ENCODE measurements at regions not wholly inside any gene's neighbourhood (a gene's known extent, or its start where the extent isn't known, plus 50 kb on each side); places are given as distances from the start of the nearest gene placed in this dataset.

GRCh38 chr2:128541448-128541847, 222.8 kb upstream of the HS6ST1 start:
- DNase-seq (ENCODE audit: low read depth in 6 of 9, low spot score in 9 of 9): no peak
- no peaks in the 10 kb centered on the region for H3K9me3 ChIP-seq (ENCODE audit: control insufficient read depth in 2 of 2, insufficient read depth in 1 of 2, low read length in 1 of 2)
- H3K27me3 ChIP-seq (ENCODE audit: control insufficient read depth in 2 of 2, insufficient read depth in 1 of 2, low read length in 1 of 2): no peaks in the 10 kb centered on the region
- peaks cover 10 to 42% of the 10 kb centered on the region in 2 donors for H3K4me1 ChIP-seq (ENCODE audit: control insufficient read depth in 2 of 2, insufficient read depth in 2 of 2, low read length in 2 of 2)
- no peaks in the 10 kb centered on the region for H3K36me3 ChIP-seq (ENCODE audit: control insufficient read depth in 2 of 2, insufficient read depth in 2 of 2, low read length in 1 of 2)
- no peak overlapping the region for H3K4me3 ChIP-seq (ENCODE audit: low read length in 2 of 2)
- 97% methylated on average over 2 of the region's 2 CpGs for WGBS
- no peak overlapping the region for H3K27ac ChIP-seq (ENCODE audit: low read depth in 1 of 2, low read length in 1 of 2)

GRCh38 chr2:128543036-128543435, 224.4 kb upstream of the HS6ST1 start:
- no peak for DNase-seq (ENCODE audit: low read depth in 6 of 9, low spot score in 9 of 9)
- WGBS: 97% methylated on average over 3 of the region's 3 CpGs
- Histone ChIP-seq H3K27me3 (ENCODE audit: control insufficient read depth in 2 of 2, insufficient read depth in 1 of 2, low read length in 1 of 2) (no peaks in the 10 kb centered on the region), H3K4me3 (ENCODE audit: low read length in 2 of 2) (no peak overlapping the region), H3K36me3 (ENCODE audit: control insufficient read depth in 2 of 2, insufficient read depth in 2 of 2, low read length in 1 of 2) (no peaks in the 10 kb centered on the region), H3K27ac (ENCODE audit: low read depth in 1 of 2, low read length in 1 of 2) (no peak overlapping the region), H3K9me3 (ENCODE audit: control insufficient read depth in 2 of 2, insufficient read depth in 1 of 2, low read length in 1 of 2) (no peaks in the 10 kb centered on the region), H3K4me1 (ENCODE audit: control insufficient read depth in 2 of 2, insufficient read depth in 2 of 2, low read length in 2 of 2) (peaks cover under 1 to 28% of the 10 kb centered on the region in 2 donors)

DNA sequence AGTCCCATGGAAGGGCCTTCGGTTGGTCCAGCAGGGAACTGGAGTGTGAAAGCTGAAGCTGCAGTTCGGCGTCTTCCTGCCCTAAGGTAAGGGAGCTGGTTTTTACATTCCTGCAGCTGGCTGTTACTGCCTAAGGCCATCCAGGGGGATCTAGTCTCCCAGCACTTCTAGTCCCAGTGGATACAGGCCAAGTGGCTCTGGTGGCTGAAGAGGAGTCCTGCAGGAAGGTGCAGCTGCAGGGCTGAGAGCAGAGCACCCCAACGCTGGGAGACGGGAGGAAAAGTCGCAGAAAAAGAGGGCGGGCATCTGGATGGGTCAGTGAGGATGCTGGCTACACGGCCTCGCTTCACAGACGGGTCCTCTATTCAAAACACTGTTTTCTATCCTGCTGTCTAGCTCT, 225.0 kb upstream of the HS6ST1 start:
- Histone ChIP-seq H3K36me3 (ENCODE audit: control insufficient read depth in 2 of 2, insufficient read depth in 2 of 2, low read length in 1 of 2) (no peaks in the 10 kb centered on the region), H3K4me1 (ENCODE audit: control insufficient read depth in 2 of 2, insufficient read depth in 2 of 2, low read length in 2 of 2) (peaks cover 0 to 23% of the 10 kb centered on the region in 2 donors), H3K9me3 (ENCODE audit: control insufficient read depth in 2 of 2, insufficient read depth in 1 of 2, low read length in 1 of 2) (no peaks in the 10 kb centered on the region), H3K27ac (ENCODE audit: low read depth in 1 of 2, low read length in 1 of 2) (no peak overlapping the region), H3K4me3 (ENCODE audit: low read length in 2 of 2) (no peak overlapping the region), H3K27me3 (ENCODE audit: control insufficient read depth in 2 of 2, insufficient read depth in 1 of 2, low read length in 1 of 2) (no peaks in the 10 kb centered on the region)
- no peak for DNase-seq (ENCODE audit: low read depth in 6 of 9, low spot score in 9 of 9)
- WGBS: 95% methylated on average over 10 of the region's 10 CpGs

DNA sequence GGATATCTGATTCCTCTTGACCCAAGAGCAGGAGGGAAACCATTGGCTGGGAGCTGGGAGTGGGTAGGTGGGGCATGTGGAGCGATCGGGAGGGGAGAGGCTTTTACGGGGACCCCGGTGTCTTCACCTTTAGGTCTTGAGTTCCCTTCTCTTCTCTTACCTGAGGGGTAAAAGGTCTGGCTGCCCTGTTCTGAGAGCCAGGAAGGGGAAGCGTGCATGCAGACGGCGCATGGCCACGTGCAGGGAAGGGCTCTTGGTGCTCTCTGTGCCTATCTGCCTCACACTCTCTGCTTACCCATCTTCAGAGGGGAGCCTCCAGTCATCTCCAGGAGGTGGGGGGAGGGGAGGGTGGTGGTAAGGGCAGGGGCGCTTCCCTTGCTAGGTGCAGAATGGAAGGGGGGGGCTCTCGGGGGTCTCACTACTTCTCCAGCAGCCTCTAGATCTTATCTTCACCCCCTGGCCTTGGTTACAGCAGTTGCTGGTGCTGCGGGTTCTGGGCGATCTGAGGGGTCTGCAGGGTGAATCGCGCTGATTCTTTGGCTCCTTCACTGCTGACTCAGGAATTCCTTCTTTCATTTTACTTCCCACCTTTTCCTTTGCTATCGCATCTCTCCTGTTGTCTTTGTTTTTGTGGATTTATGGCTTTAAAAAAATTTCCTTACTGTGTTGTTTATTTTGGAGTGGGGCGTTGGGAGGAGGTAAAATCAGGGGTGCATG, 225.8 kb upstream of the HS6ST1 start:
- Histone ChIP-seq H3K9me3 (ENCODE audit: control insufficient read depth in 2 of 2, insufficient read depth in 1 of 2, low read length in 1 of 2) (no peaks in the 10 kb centered on the region), H3K36me3 (ENCODE audit: control insufficient read depth in 2 of 2, insufficient read depth in 2 of 2, low read length in 1 of 2) (no peaks in the 10 kb centered on the region), H3K27me3 (ENCODE audit: control insufficient read depth in 2 of 2, insufficient read depth in 1 of 2, low read length in 1 of 2) (no peaks in the 10 kb centered on the region), H3K4me1 (ENCODE audit: control insufficient read depth in 2 of 2, insufficient read depth in 2 of 2, low read length in 2 of 2) (peaks cover 0 to 18% of the 10 kb centered on the region in 2 donors), H3K27ac (ENCODE audit: low read depth in 1 of 2, low read length in 1 of 2) (no peak overlapping the region), H3K4me3 (ENCODE audit: low read length in 2 of 2) (no peak overlapping the region)
- whole genome bisulfite sequencing: 92% methylated on average over 16 of the region's 16 CpGs
- DNase-seq (ENCODE audit: low read depth in 6 of 9, low spot score in 9 of 9): no peak

- no peak for DNase-seq (ENCODE audit: low read depth in 6 of 9, low spot score in 9 of 9)
- Histone ChIP-seq H3K4me3 (ENCODE audit: low read length in 2 of 2) (no peak overlapping the region), H3K27me3 (ENCODE audit: control insufficient read depth in 2 of 2, insufficient read depth in 1 of 2, low read length in 1 of 2) (no peaks in the 10 kb centered on the region), H3K9me3 (ENCODE audit: control insufficient read depth in 2 of 2, insufficient read depth in 1 of 2, low read length in 1 of 2) (no peaks in the 10 kb centered on the region), H3K4me1 (ENCODE audit: control insufficient read depth in 2 of 2, insufficient read depth in 2 of 2, low read length in 2 of 2) (peaks cover 0 to 14% of the 10 kb centered on the region in 2 donors), H3K36me3 (ENCODE audit: control insufficient read depth in 2 of 2, insufficient read depth in 2 of 2, low read length in 1 of 2) (no peaks in the 10 kb centered on the region), H3K27ac (ENCODE audit: low read depth in 1 of 2, low read length in 1 of 2) (no peak overlapping the region)
- 98% methylated on average over 5 of the region's 5 CpGs for WGBS
Measured at GRCh38 chr2:128545085-128545484, 226.4 kb upstream of the HS6ST1 start.

DNA sequence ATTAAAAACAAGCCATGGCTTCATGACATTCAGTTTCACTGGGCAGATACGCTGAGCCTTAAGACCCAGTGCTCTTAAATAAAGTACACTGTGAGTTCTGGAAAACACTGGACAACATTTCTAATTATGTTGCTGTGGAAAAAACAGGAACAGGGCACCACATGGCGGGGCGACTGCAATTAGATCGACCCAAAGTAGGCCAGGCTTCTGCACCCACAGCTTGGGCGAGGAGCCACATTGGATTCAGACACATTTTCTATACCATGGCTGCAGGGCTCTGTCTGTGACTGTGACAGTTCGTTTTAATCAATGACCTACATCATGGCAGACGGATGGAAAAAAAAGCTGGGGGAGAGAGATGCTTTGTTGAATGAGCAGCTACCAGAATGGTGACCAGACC, 227.2 kb upstream of the HS6ST1 start:
- no peak overlapping the region for H3K27ac ChIP-seq (ENCODE audit: low read depth in 1 of 2, low read length in 1 of 2)
- 98% methylated on average over 7 of the region's 7 CpGs for WGBS
- no peaks in the 10 kb centered on the region for H3K27me3 ChIP-seq (ENCODE audit: control insufficient read depth in 2 of 2, insufficient read depth in 1 of 2, low read length in 1 of 2)
- H3K4me1 ChIP-seq (ENCODE audit: control insufficient read depth in 2 of 2, insufficient read depth in 2 of 2, low read length in 2 of 2): peaks cover 0 to 17% of the 10 kb centered on the region in 2 donors
- DNase-seq (ENCODE audit: low read depth in 6 of 9, low spot score in 9 of 9): no peak
- H3K4me3 ChIP-seq (ENCODE audit: low read length in 2 of 2): no peak overlapping the region
- H3K36me3 ChIP-seq (ENCODE audit: control insufficient read depth in 2 of 2, insufficient read depth in 2 of 2, low read length in 1 of 2): no peaks in the 10 kb centered on the region
- no peaks in the 10 kb centered on the region for H3K9me3 ChIP-seq (ENCODE audit: control insufficient read depth in 2 of 2, insufficient read depth in 1 of 2, low read length in 1 of 2)

DNA sequence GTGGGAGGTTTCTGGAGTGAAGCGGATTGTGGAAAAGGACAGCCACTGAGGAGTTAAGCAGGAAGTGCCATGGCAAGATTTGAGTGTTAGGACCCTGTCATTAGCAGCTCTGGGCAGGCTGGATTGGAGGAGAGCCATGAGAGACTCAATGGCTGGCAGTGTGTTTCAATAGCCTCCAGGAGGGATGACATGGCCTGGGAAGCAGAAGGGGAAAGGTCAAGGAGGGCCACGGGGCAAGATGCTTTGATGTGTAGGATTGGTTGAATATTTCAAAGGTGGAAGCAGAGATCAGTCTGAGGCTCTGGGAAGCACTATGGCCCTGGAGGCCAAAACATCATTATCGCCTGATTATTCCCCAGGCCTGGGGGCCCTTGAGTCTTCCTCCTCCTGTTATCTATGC, 229.0 kb upstream of the HS6ST1 start:
- Histone ChIP-seq H3K36me3 (ENCODE audit: control insufficient read depth in 2 of 2, insufficient read depth in 2 of 2, low read length in 1 of 2) (no peaks in the 10 kb centered on the region), H3K4me1 (ENCODE audit: control insufficient read depth in 2 of 2, insufficient read depth in 2 of 2, low read length in 2 of 2) (peaks cover 0 to 19% of the 10 kb centered on the region in 2 donors), H3K27me3 (ENCODE audit: control insufficient read depth in 2 of 2, insufficient read depth in 1 of 2, low read length in 1 of 2) (no peaks in the 10 kb centered on the region), H3K27ac (ENCODE audit: low read depth in 1 of 2, low read length in 1 of 2) (no peak overlapping the region), H3K4me3 (ENCODE audit: low read length in 2 of 2) (no peak overlapping the region), H3K9me3 (ENCODE audit: control insufficient read depth in 2 of 2, insufficient read depth in 1 of 2, low read length in 1 of 2) (no peaks in the 10 kb centered on the region)
- no peak for DNase-seq (ENCODE audit: low read depth in 6 of 9, low spot score in 9 of 9)
- 94% methylated on average over 3 of the region's 3 CpGs for WGBS

DNA sequence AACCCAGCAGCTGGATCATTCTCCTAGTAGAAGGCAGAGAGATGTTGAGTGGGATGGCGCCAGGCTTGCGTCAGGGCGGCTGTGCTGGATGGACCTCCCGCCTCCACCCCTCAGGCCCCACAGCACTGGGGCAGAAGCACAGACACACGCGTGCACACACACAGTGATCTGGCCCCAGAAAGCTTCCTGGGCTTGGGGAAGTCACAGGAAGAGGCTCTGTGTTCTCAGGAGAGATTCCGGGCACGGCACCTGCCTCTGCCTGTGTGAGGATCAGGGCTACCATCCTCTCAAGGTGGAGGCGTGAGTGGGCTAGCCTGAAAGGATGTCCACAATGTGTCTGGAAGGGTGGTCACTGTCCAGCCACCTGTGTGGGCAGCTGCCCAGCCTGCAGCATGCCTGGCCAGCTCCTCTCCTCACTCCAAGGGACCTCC, 229.8 kb upstream of the HS6ST1 start:
- Histone ChIP-seq H3K36me3 (ENCODE audit: control insufficient read depth in 2 of 2, insufficient read depth in 2 of 2, low read length in 1 of 2) (no peaks in the 10 kb centered on the region), H3K27ac (ENCODE audit: low read depth in 1 of 2, low read length in 1 of 2) (no peak overlapping the region), H3K4me1 (ENCODE audit: control insufficient read depth in 2 of 2, insufficient read depth in 2 of 2, low read length in 2 of 2) (peaks cover 0 to 22% of the 10 kb centered on the region in 2 donors), H3K27me3 (ENCODE audit: control insufficient read depth in 2 of 2, insufficient read depth in 1 of 2, low read length in 1 of 2) (no peaks in the 10 kb centered on the region), H3K9me3 (ENCODE audit: control insufficient read depth in 2 of 2, insufficient read depth in 1 of 2, low read length in 1 of 2) (no peaks in the 10 kb centered on the region), H3K4me3 (ENCODE audit: low read length in 2 of 2) (no peak overlapping the region)
- 98% methylated on average over 9 of the region's 9 CpGs for whole genome bisulfite sequencing
- no peak for DNase-seq (ENCODE audit: low read depth in 6 of 9, low spot score in 9 of 9)

- Histone ChIP-seq H3K4me3 (ENCODE audit: low read length in 2 of 2) (no peak overlapping the region), H3K4me1 (ENCODE audit: control insufficient read depth in 2 of 2, insufficient read depth in 2 of 2, low read length in 2 of 2) (peaks cover 0 to 20% of the 10 kb centered on the region in 2 donors), H3K9me3 (ENCODE audit: control insufficient read depth in 2 of 2, insufficient read depth in 1 of 2, low read length in 1 of 2) (peaks cover 0 to 3% of the 10 kb centered on the region in 2 donors), H3K27ac (ENCODE audit: low read depth in 1 of 2, low read length in 1 of 2) (no peak overlapping the region), H3K27me3 (ENCODE audit: control insufficient read depth in 2 of 2, insufficient read depth in 1 of 2, low read length in 1 of 2) (no peaks in the 10 kb centered on the region), H3K36me3 (ENCODE audit: control insufficient read depth in 2 of 2, insufficient read depth in 2 of 2, low read length in 1 of 2) (no peaks in the 10 kb centered on the region)
- DNase-seq (ENCODE audit: low read depth in 6 of 9, low spot score in 9 of 9): no peak
- over 99% methylated on average over 5 of the region's 5 CpGs for WGBS
Measured at GRCh38 chr2:128549094-128549493, 230.4 kb upstream of the HS6ST1 start.

All from thymus (tissue), 11 donors.